GM23338 (cell line): ENCODE measurements at regions not wholly inside any gene's neighbourhood (a gene's known extent, or its start where the extent isn't known, plus 50 kb on each side); places are given as distances from the start of the nearest gene placed in this dataset.

Experiments used
- ATAC-seq: fragments of 200-7000 bp; cut with Tn5 transposase; 3 replicates; pipeline ENCODE4 v1.9.1; 2020
- DNase-seq: peaks from one replicate; pipeline ENCODE4 v3.0.0-alpha.2; 2015; ENCODE audit warnings: low spot score
- H2AFZ ChIP-seq: fragments of 200-600 bp; sonication (generic); 2 replicates; pipeline ENCODE4 v1.8.0; 2016; ENCODE audit warnings: antibody characterized with exemption, mild to moderate bottlenecking, moderate library complexity
- H3F3A ChIP-seq: fragments of 200-600 bp; sonication (generic); replicated peaks from 2 replicates; pipeline ENCODE4 v1.8.0; 2017; ENCODE audit warnings: antibody characterized with exemption, mixed run types, low read depth
- H3K27ac ChIP-seq: fragments of 200-600 bp; sonication (generic); 2 replicates; pipeline ENCODE4 v1.6.1; 2016; ENCODE audit warnings: low read depth
- H3K27me3 ChIP-seq: fragments of 200-600 bp; sonication (generic); 2 replicates; pipeline ENCODE4 v1.8.0; 2016; ENCODE audit warnings: mild to moderate bottlenecking, mixed run types, moderate library complexity; ENCODE audit not compliant: insufficient read depth
- H3K36me3 ChIP-seq: fragments of 200-600 bp; sonication (generic); 2 replicates; pipeline ENCODE4 v1.8.0; 2016; ENCODE audit warnings: mild to moderate bottlenecking; ENCODE audit not compliant: insufficient read depth
- H3K4me1 ChIP-seq: fragments of 200-600 bp; sonication (generic); 2 replicates; pipeline ENCODE4 v1.8.0; 2016; ENCODE audit warnings: mild to moderate bottlenecking, moderate library complexity; ENCODE audit not compliant: insufficient read depth
- H3K4me2 ChIP-seq: fragments of 200-600 bp; sonication (generic); 2 replicates; pipeline ENCODE4 v1.7.1; 2017; ENCODE audit warnings: mixed run types
- H3K4me3 ChIP-seq: fragments of 200-600 bp; sonication (generic); 2 replicates; pipeline ENCODE4 v1.6.1; 2016; ENCODE audit warnings: mixed run types
- H3K79me2 ChIP-seq: fragments of 200-600 bp; sonication (generic); replicated peaks from 2 replicates; pipeline ENCODE4 v1.8.0; 2017; ENCODE audit warnings: mild to moderate bottlenecking; ENCODE audit not compliant: insufficient read depth
- H3K9me2 ChIP-seq: fragments of 200-600 bp; sonication (generic); 2 replicates; pipeline ENCODE4 v1.8.0; 2017; ENCODE audit not compliant: insufficient read depth
- H4K20me1 ChIP-seq: fragments of 200-600 bp; sonication (generic); replicated peaks from 2 replicates; pipeline ENCODE4 v1.8.0; 2017; ENCODE audit warnings: mild to moderate bottlenecking; ENCODE audit not compliant: insufficient read depth
- H3K27ac Mint-ChIP-seq: 2 replicates; pipeline ENCODE4 v1.8.0; 2020; ENCODE audit warnings: inconsistent platforms, mild to moderate bottlenecking, moderate library complexity, mixed read lengths
- H3K27me3 Mint-ChIP-seq: 3 replicates; pipeline ENCODE4 v1.8.0; 2022; ENCODE audit warnings: low read depth, mild to moderate bottlenecking, moderate library complexity, mixed read lengths, inconsistent platforms; ENCODE audit not compliant: insufficient read depth, poor library complexity
- H3K36me3 Mint-ChIP-seq: 3 replicates; pipeline ENCODE4 v1.8.0; 2021; ENCODE audit warnings: low read depth, mild to moderate bottlenecking, inconsistent platforms, moderate library complexity, mixed read lengths
- H3K4me1 Mint-ChIP-seq: 3 replicates; pipeline ENCODE4 v1.8.0; 2020; ENCODE audit warnings: mild to moderate bottlenecking, inconsistent platforms, mixed read lengths
- H3K4me3 Mint-ChIP-seq: 3 replicates; pipeline ENCODE4 v1.8.0; 2021; ENCODE audit warnings: moderate library complexity, mild to moderate bottlenecking, inconsistent platforms, mixed read lengths
- H3K9me3 Mint-ChIP-seq: 3 replicates; pipeline ENCODE4 v1.8.0; 2020; ENCODE audit warnings: moderate library complexity, mild to moderate bottlenecking, inconsistent platforms, mixed read lengths
- CREB1 ChIP-seq: fragments of 250-450 bp; sonication (Bioruptor Pico); IDR thresholded peaks from 2 replicates; pipeline ENCODE4 v1.5.0; 2020; ENCODE audit warnings: low read depth, mild to moderate bottlenecking, moderate library complexity
- EZH2 ChIP-seq: fragments of 200-600 bp; sonication (generic); IDR thresholded peaks from one replicate; pipeline ENCODE4 v1.8.0; 2017; ENCODE audit warnings: antibody characterized with exemption, mild to moderate bottlenecking, low read depth; ENCODE audit not compliant: unreplicated experiment
- JUNB ChIP-seq: IDR thresholded peaks from one replicate; pipeline ENCODE4 v1.6.1; 2016; ENCODE audit warnings: antibody characterized with exemption; ENCODE audit not compliant: unreplicated experiment
- NANOG ChIP-seq: IDR thresholded peaks from 2 replicates; pipeline ENCODE4 v1.6.1; 2016; ENCODE audit warnings: antibody characterized with exemption, borderline replicate concordance
- POLR2AphosphoS5 ChIP-seq: IDR thresholded peaks from 2 replicates; pipeline ENCODE4 v1.6.1; 2016; ENCODE audit warnings: antibody characterized with exemption, low read depth
- STAT1 ChIP-seq: IDR thresholded peaks from one replicate; pipeline ENCODE4 v1.6.1; 2016; ENCODE audit warnings: antibody characterized with exemption; ENCODE audit not compliant: unreplicated experiment
- ZNF114 ChIP-seq: fragments of 250-450 bp; sonication (Bioruptor Pico); IDR thresholded peaks from 2 replicates; pipeline ENCODE4 v1.5.0; 2020; ENCODE audit warnings: mild to moderate bottlenecking, moderate library complexity
- ZNF331 ChIP-seq: fragments of 250-450 bp; sonication (Bioruptor Pico); IDR thresholded peaks from 2 replicates; pipeline ENCODE4 v1.5.0; 2020; ENCODE audit warnings: low read depth, mild to moderate bottlenecking, moderate library complexity
- TF ChIP-seq, protein P1 (sequence below): IDR thresholded peaks from 2 replicates; pipeline ENCODE4 v1.6.1; 2016; ENCODE audit warnings: antibody characterized with exemption
- TF ChIP-seq, protein P2 (sequence below), 2 experiments: fragments of 200-600 bp in 1 of 2; sonication (generic) in 1 of 2; conservative IDR thresholded peaks; 2 replicates each; pipeline versions ENCODE4 v1.5.1 to v1.6.1; 2016 to 2017; ENCODE audit warnings: antibody characterized with exemption in 2 of 2, low read depth in 2 of 2, mild to moderate bottlenecking in 2 of 2, moderate library complexity in 1 of 2
- TF ChIP-seq, protein P3 (sequence below): IDR thresholded peaks from one replicate; pipeline ENCODE4 v1.6.1; 2018; ENCODE audit warnings: antibody characterized with exemption; ENCODE audit not compliant: unreplicated experiment

DNA sequence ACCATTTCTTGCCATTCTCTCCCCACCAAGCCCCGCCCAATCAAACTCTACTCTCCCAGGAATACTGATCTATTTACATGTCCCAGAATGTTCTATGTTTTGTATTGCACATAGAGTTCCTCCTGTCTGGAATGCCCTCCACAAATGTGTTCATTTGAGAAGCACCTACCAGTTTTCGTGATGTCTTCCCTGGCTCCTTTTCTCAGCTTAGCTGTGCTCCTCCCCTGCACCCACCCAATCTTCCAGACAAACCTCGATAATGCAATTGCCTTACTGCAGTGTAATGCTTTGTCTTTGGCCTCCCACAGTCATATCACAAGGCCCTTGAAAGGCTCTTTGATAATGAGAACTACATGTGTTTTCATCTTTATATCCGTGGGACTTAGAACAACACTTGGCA is 214.5 kb upstream of the ANKRD55 start:
- no peak overlapping the region for H3K27ac Mint-ChIP-seq
- no peaks in the 10 kb centered on the region for H3F3A ChIP-seq
- H3K4me3 Mint-ChIP-seq: no peak overlapping the region
- no peak overlapping the region for H3K27ac ChIP-seq
- TF ChIP-seq, protein P1, sequence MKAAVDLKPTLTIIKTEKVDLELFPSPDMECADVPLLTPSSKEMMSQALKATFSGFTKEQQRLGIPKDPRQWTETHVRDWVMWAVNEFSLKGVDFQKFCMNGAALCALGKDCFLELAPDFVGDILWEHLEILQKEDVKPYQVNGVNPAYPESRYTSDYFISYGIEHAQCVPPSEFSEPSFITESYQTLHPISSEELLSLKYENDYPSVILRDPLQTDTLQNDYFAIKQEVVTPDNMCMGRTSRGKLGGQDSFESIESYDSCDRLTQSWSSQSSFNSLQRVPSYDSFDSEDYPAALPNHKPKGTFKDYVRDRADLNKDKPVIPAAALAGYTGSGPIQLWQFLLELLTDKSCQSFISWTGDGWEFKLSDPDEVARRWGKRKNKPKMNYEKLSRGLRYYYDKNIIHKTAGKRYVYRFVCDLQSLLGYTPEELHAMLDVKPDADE: no peak
- TF ChIP-seq NANOG: no peak
- no peak for TF ChIP-seq JUNB
- no peak for TF ChIP-seq ZNF331 (CRISPR knock-in tag)
- TF ChIP-seq, protein P2, sequence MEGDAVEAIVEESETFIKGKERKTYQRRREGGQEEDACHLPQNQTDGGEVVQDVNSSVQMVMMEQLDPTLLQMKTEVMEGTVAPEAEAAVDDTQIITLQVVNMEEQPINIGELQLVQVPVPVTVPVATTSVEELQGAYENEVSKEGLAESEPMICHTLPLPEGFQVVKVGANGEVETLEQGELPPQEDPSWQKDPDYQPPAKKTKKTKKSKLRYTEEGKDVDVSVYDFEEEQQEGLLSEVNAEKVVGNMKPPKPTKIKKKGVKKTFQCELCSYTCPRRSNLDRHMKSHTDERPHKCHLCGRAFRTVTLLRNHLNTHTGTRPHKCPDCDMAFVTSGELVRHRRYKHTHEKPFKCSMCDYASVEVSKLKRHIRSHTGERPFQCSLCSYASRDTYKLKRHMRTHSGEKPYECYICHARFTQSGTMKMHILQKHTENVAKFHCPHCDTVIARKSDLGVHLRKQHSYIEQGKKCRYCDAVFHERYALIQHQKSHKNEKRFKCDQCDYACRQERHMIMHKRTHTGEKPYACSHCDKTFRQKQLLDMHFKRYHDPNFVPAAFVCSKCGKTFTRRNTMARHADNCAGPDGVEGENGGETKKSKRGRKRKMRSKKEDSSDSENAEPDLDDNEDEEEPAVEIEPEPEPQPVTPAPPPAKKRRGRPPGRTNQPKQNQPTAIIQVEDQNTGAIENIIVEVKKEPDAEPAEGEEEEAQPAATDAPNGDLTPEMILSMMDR (conservative IDR thresholded peaks at IDR 0.05; ENCODE audit: low read depth in 2 of 2): no peak
- TF ChIP-seq POLR2AphosphoS5: no peak
- peaks cover 5% of the 10 kb centered on the region; the same call in 1 of the 2 replicates for H3K9me2 ChIP-seq
- no peak overlapping the region for H3K4me2 ChIP-seq
- peaks cover 2% of the 10 kb centered on the region for H3K27me3 Mint-ChIP-seq
- H3K79me2 ChIP-seq: no peaks in the 10 kb centered on the region
- no peaks in the 10 kb centered on the region for H3K9me3 Mint-ChIP-seq
- H4K20me1 ChIP-seq: no peaks in the 10 kb centered on the region
- H3K4me1 ChIP-seq: no peaks in the 10 kb centered on the region
- H3K4me1 Mint-ChIP-seq: no peaks in the 10 kb centered on the region
- H2AFZ ChIP-seq: no peak overlapping the region
- ATAC-seq (no peak), DNase-seq (no peak)
- H3K36me3 Mint-ChIP-seq: no peaks in the 10 kb centered on the region
- no peaks in the 10 kb centered on the region for H3K36me3 ChIP-seq
- no peak overlapping the region for H3K4me3 ChIP-seq
- H3K27me3 ChIP-seq: no peaks in the 10 kb centered on the region

DNA sequence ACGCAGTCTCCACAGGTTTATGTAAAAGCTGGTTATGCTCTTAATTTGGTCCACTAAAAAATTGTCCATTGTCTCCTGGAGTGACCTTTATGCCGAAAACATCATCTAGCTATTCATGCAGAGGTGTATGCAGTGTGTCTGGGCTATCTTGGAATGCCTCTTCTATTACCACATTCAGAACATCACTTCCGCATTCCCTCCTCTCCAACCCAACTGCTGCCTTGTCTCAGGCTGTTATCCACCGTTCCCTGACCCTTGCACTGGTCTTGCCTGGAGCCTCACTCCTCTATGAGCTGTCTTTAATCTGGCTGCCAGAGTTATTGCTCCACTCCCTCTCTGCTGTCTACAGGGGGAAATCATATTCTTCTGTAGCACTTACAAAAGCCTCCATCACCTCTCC is 214.1 kb upstream of the ANKRD55 start:
- no peaks in the 10 kb centered on the region for H3K79me2 ChIP-seq
- no peaks in the 10 kb centered on the region for H4K20me1 ChIP-seq
- Mint-ChIP-seq H3K36me3 (no peaks in the 10 kb centered on the region), H3K9me3 (no peaks in the 10 kb centered on the region), H3K27ac (no peak overlapping the region), H3K4me3 (no peak overlapping the region), H3K27me3 (peaks cover 2% of the 10 kb centered on the region), H3K4me1 (no peaks in the 10 kb centered on the region)
- H3K4me2 ChIP-seq: no peak overlapping the region
- H3K36me3 ChIP-seq: no peaks in the 10 kb centered on the region
- DNase-seq (no peak), ATAC-seq (no peak)
- H3K9me2 ChIP-seq: peaks cover 5% of the 10 kb centered on the region; the same call in 1 of the 2 replicates
- no peak overlapping the region for H3K4me3 ChIP-seq
- H3K4me1 ChIP-seq: no peaks in the 10 kb centered on the region
- no peaks in the 10 kb centered on the region for H3F3A ChIP-seq
- H3K27me3 ChIP-seq: no peaks in the 10 kb centered on the region
- no peak overlapping the region for H2AFZ ChIP-seq
- no peak overlapping the region for H3K27ac ChIP-seq
- no peak for TF ChIP-seq CREB1 (CRISPR knock-in tag)
- TF ChIP-seq, protein P3, sequence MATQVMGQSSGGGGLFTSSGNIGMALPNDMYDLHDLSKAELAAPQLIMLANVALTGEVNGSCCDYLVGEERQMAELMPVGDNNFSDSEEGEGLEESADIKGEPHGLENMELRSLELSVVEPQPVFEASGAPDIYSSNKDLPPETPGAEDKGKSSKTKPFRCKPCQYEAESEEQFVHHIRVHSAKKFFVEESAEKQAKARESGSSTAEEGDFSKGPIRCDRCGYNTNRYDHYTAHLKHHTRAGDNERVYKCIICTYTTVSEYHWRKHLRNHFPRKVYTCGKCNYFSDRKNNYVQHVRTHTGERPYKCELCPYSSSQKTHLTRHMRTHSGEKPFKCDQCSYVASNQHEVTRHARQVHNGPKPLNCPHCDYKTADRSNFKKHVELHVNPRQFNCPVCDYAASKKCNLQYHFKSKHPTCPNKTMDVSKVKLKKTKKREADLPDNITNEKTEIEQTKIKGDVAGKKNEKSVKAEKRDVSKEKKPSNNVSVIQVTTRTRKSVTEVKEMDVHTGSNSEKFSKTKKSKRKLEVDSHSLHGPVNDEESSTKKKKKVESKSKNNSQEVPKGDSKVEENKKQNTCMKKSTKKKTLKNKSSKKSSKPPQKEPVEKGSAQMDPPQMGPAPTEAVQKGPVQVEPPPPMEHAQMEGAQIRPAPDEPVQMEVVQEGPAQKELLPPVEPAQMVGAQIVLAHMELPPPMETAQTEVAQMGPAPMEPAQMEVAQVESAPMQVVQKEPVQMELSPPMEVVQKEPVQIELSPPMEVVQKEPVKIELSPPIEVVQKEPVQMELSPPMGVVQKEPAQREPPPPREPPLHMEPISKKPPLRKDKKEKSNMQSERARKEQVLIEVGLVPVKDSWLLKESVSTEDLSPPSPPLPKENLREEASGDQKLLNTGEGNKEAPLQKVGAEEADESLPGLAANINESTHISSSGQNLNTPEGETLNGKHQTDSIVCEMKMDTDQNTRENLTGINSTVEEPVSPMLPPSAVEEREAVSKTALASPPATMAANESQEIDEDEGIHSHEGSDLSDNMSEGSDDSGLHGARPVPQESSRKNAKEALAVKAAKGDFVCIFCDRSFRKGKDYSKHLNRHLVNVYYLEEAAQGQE: no peak
- TF ChIP-seq POLR2AphosphoS5: no peak
- TF ChIP-seq, protein P1: no peak
- TF ChIP-seq ZNF114 (CRISPR knock-in tag): no peak
- TF ChIP-seq JUNB: no peak
- TF ChIP-seq, protein P2 (conservative IDR thresholded peaks at IDR 0.05; ENCODE audit: low read depth in 2 of 2): no peak
- TF ChIP-seq STAT1: no peak
- TF ChIP-seq ZNF331 (CRISPR knock-in tag): no peak
- TF ChIP-seq EZH2: no peak
- no peak for TF ChIP-seq NANOG
